ENCODE measurements at regions not wholly inside any gene's neighbourhood (a gene's known extent, or its start where the extent isn't known, plus 50 kb on each side); places are given as distances from the start of the nearest gene placed in this dataset.

- Histone ChIP-seq H3K4me2 (ENCODE audit: low read depth, low read length, poor library complexity, severe bottlenecking) (no peak overlapping the region), H3K4me3 (ENCODE audit: low read length, poor library complexity, severe bottlenecking) (no peak overlapping the region), H3K27me3 (ENCODE audit: insufficient read depth, low read length, poor library complexity, severe bottlenecking) (no peaks in the 10 kb centered on the region), H3F3A (ENCODE audit: low read depth) (no peaks in the 10 kb centered on the region), H3K79me2 (ENCODE audit: insufficient read depth, low read length) (no peaks in the 10 kb centered on the region), H3K9me2 (replicated peaks; ENCODE audit: low read depth, low read length) (no peaks in the 10 kb centered on the region), H2AFZ (ENCODE audit: low read length) (no peak overlapping the region), H4K20me1 (ENCODE audit: insufficient read depth, low read length, poor library complexity, severe bottlenecking) (no peaks in the 10 kb centered on the region), H3K9ac (ENCODE audit: low read depth, low read length, poor library complexity, severe bottlenecking) (no peak overlapping the region), H3K9me3 (ENCODE audit: insufficient read depth, low read depth, low read length) (no peaks in the 10 kb centered on the region), H3K36me3 (ENCODE audit: insufficient read depth, low read length) (no peaks in the 10 kb centered on the region), H3K4me1 (ENCODE audit: insufficient read depth, low read length, poor library complexity, severe bottlenecking) (peaks cover 4% of the 10 kb centered on the region)
- TF ChIP-seq EZH2phosphoT487 (IDR thresholded peaks at IDR 0.05; ENCODE audit: borderline replicate concordance), result no peak
- peak; percentile 13; the same call in 1 of the 2 replicates for TF ChIP-seq CTCF (conservative IDR thresholded peaks at IDR 0.05; ENCODE audit: low read length)
Measured at GRCh38 chr4:42278709-42279324, 118.5 kb upstream of the SHISA3 start.

- Histone ChIP-seq H3K9ac (ENCODE audit: low read depth, low read length, poor library complexity, severe bottlenecking) (no peak overlapping the region), H3K36me3 (ENCODE audit: insufficient read depth, low read length) (no peaks in the 10 kb centered on the region), H3K4me3 (ENCODE audit: low read length, poor library complexity, severe bottlenecking) (no peak overlapping the region), H3K9me3 (ENCODE audit: insufficient read depth, low read depth, low read length) (no peaks in the 10 kb centered on the region), H3K79me2 (ENCODE audit: insufficient read depth, low read length) (no peaks in the 10 kb centered on the region), H3K4me2 (ENCODE audit: low read depth, low read length, poor library complexity, severe bottlenecking) (no peak overlapping the region), H3K27me3 (ENCODE audit: insufficient read depth, low read length, poor library complexity, severe bottlenecking) (no peaks in the 10 kb centered on the region), H3K4me1 (ENCODE audit: insufficient read depth, low read length, poor library complexity, severe bottlenecking) (peaks cover 4% of the 10 kb centered on the region), H2AFZ (ENCODE audit: low read length) (no peak overlapping the region), H4K20me1 (ENCODE audit: insufficient read depth, low read length, poor library complexity, severe bottlenecking) (no peaks in the 10 kb centered on the region), H3F3A (ENCODE audit: low read depth) (no peaks in the 10 kb centered on the region), H3K9me2 (replicated peaks; ENCODE audit: low read depth, low read length) (no peaks in the 10 kb centered on the region)
- TF ChIP-seq EZH2phosphoT487 (IDR thresholded peaks at IDR 0.05; ENCODE audit: borderline replicate concordance) (no peak), CTCF (conservative IDR thresholded peaks at IDR 0.05; ENCODE audit: low read length) (peak; percentile 80)
Measured at GRCh38 chr4:42280327-42281095, 116.8 kb upstream of the SHISA3 start.

- Histone ChIP-seq H3K79me2 (ENCODE audit: insufficient read depth, low read length) (no peaks in the 10 kb centered on the region), H3F3A (ENCODE audit: low read depth) (no peaks in the 10 kb centered on the region), H3K4me2 (ENCODE audit: low read depth, low read length, poor library complexity, severe bottlenecking) (peak overlapping the region; percentile 61), H3K9me2 (replicated peaks; ENCODE audit: low read depth, low read length) (no peaks in the 10 kb centered on the region), H3K27me3 (ENCODE audit: insufficient read depth, low read length, poor library complexity, severe bottlenecking) (no peaks in the 10 kb centered on the region), H3K4me3 (ENCODE audit: low read length, poor library complexity, severe bottlenecking) (peak overlapping the region; percentile 15), H3K9me3 (ENCODE audit: insufficient read depth, low read depth, low read length) (no peaks in the 10 kb centered on the region), H3K4me1 (ENCODE audit: insufficient read depth, low read length, poor library complexity, severe bottlenecking) (peaks cover 4% of the 10 kb centered on the region), H2AFZ (ENCODE audit: low read length) (peak overlapping the region; percentile 32; the same call in 1 of the 2 replicates), H3K9ac (ENCODE audit: low read depth, low read length, poor library complexity, severe bottlenecking) (no peak overlapping the region), H3K36me3 (ENCODE audit: insufficient read depth, low read length) (no peaks in the 10 kb centered on the region), H4K20me1 (ENCODE audit: insufficient read depth, low read length, poor library complexity, severe bottlenecking) (no peaks in the 10 kb centered on the region)
- TF ChIP-seq EZH2phosphoT487 (IDR thresholded peaks at IDR 0.05; ENCODE audit: borderline replicate concordance), result no peak
- TF ChIP-seq CTCF (conservative IDR thresholded peaks at IDR 0.05; ENCODE audit: low read length), result no peak
Measured at GRCh38 chr4:42281324-42282020, 115.8 kb upstream of the SHISA3 start.
